Heart right ventricle (tissue), 16 donors: ENCODE measurements at regions not wholly inside any gene's neighbourhood (a gene's known extent, or its start where the extent isn't known, plus 50 kb on each side); places are given as distances from the start of the nearest gene placed in this dataset.
"Not testable (repeated sequence)": the region's sequence is repeated elsewhere in the genome, so short reads cannot be mapped to it uniquely, and the experiment has no call there.

Source experiments
- ATAC-seq, 8 donors: fragments of 200-7000 bp; cut with Tn5 transposase; one replicate each; pipeline ENCODE4 v1.9.1; 2020; ENCODE audit warnings: mild to moderate bottlenecking in 8 of 8, moderate library complexity in 8 of 8, moderate number of reproducible peaks in 1 of 8
- DNase-seq, 2 donors: peaks; one replicate each; pipeline ENCODE4 v3.0.0-alpha.2; 2020
- H3K27ac ChIP-seq, 10 donors: fragments of 200-600 bp; sonication (generic) in 2 of 10; one replicate each; pipeline versions ENCODE4 v1.5.0 to v1.8.0; 2020 to 2022; ENCODE audit warnings: mild to moderate bottlenecking in 3 of 10
- H3K27me3 ChIP-seq, 7 donors: fragments of 200-600 bp; one replicate each; pipeline ENCODE4 v1.8.0; 2021 to 2022; ENCODE audit warnings: mild to moderate bottlenecking in 2 of 7
- H3K36me3 ChIP-seq, 9 donors: fragments of 200-600 bp; sonication (generic) in 1 of 9; one replicate each; pipeline versions ENCODE4 v1.5.0 to v1.8.0; 2020 to 2022; ENCODE audit warnings: mild to moderate bottlenecking in 2 of 9
- H3K4me1 ChIP-seq, 9 donors: fragments of 200-600 bp; sonication (generic) in 1 of 9; one replicate each; pipeline versions ENCODE4 v1.5.0 to v1.8.0; 2020 to 2022; ENCODE audit warnings: mild to moderate bottlenecking in 4 of 9
- H3K4me3 ChIP-seq, 10 donors: fragments of 200-600 bp; sonication (generic) in 2 of 10; one replicate each; pipeline versions ENCODE4 v1.5.0 to v1.8.0; 2020 to 2022; ENCODE audit warnings: mild to moderate bottlenecking in 7 of 10, moderate library complexity in 2 of 10
- H3K9me3 ChIP-seq, 11 donors: fragments of 200-600 bp in 10 of 11; sonication (generic) in 2 of 11; one replicate each; pipeline versions ENCODE4 v1.5.0 to v1.8.0; 2013 to 2022; ENCODE audit warnings: mild to moderate bottlenecking in 2 of 11, control low read depth in 1 of 11, moderate library complexity in 1 of 11
- CTCF ChIP-seq, 9 donors: fragments of 200-600 bp; sonication (generic) in 2 of 9; IDR thresholded peaks; one replicate each; pipeline versions ENCODE4 v1.5.0 to v1.8.0; 2021 to 2022; ENCODE audit warnings: antibody characterized with exemption in 9 of 9, mild to moderate bottlenecking in 5 of 9, moderate library complexity in 1 of 9
- WGBS, 2 donors: extraction: QIAGEN DNeasy Blood & Tissue Kit; methylation state at CpG; one replicate each; pipeline ENCODE4 v1.1.7; 2013; ENCODE audit warnings: inconsistent platforms in 1 of 2; 5-methylcytosine and 5-hydroxymethylcytosine counted together
- intact Hi-C, 10 donors: fragments of 100-400 bp; cut with DNase I; formaldehyde crosslinking; loops; one replicate each; pipeline versions ENCODE4 v1.11.1 to v1.14.2; 2022
- donor health status: Arrhythmogenic right ventricular cardiomyopathy.
- donor health status: ischemic (EF 13 %, LVEDD 7.1; RV severe dilation, severe dysfunction).
- donor health status: healthy with polysubstance abuse.
- donor health status: DM: no; HTN: yes; CAD: no.
- donor health status: DM: no; HTN: no; CAD: no.
- donor health status: ischemic (EF 25% LVEDD 6.9; RV normal size, moderate dysfunction).
- donor health status: ischemic (EF 25% LVEDD 5.7; RV mildly dilated, moderate dysfunction).
- donor health status: healthy.
- donor health status: DM: yes; HTN: yes; CAD: no.
- donor health status: Ischemic cardiomyopathy.
- donor health status: ischemic (EF 35%, LVEDD 5.7; RV mildly dilated, moderate dysfunction).
- donor health status: nonischemic (EF 11% LVEDD 7.7; RV severe dilation, severe dysfunction).
- donor health status: DM: yes; HTN: yes; CAD: no.
- donor health status: PGD.
- donor health status: ischemic (EF 29% LVEDD 5.4; RV normal size, mild dysfunction).
- donor health status: nonischemic (EF 23%, LVEDD 6.1; RV moderate dilation, normal function).

- no peak overlapping the region for H3K4me3 ChIP-seq
- intact Hi-C loops: no loop called here
- no peaks in the 10 kb centered on the region for H3K4me1 ChIP-seq
- no peak for TF ChIP-seq CTCF (IDR thresholded peaks at IDR 0.05)
- peaks cover 0 to 3% (median 0%) of the 10 kb centered on the region in 7 donors for H3K27me3 ChIP-seq
- no peak for DNase-seq
- WGBS, 2 donors: 88 to 91% methylated on average over 6 of the region's 6 CpGs
- no peaks in the 10 kb centered on the region for H3K9me3 ChIP-seq
- H3K27ac ChIP-seq: no peak overlapping the region
- no peaks in the 10 kb centered on the region for H3K36me3 ChIP-seq
- no peak for ATAC-seq
Observed at GRCh38 chr7:94706996-94707740, 51.2 kb upstream of the SGCE start.

GRCh38 chr7:94710256-94710655 is 54.3 kb upstream of the SGCE start:
- intact Hi-C loops: loop anchor here in 1 of 10 donors (10.0 kb wide), 1 partner anchor 65 kb away; no protein-coding TSS in a partner anchor
- WGBS, 2 donors: 77 to 83% methylated on average over 2 of the region's 2 CpGs
- Histone ChIP-seq H3K27ac (no peak overlapping the region), H3K27me3 (peaks cover 0 to 3% (median 0%) of the 10 kb centered on the region in 7 donors), H3K36me3 (no peaks in the 10 kb centered on the region), H3K4me3 (no peak overlapping the region), H3K9me3 (no peaks in the 10 kb centered on the region), H3K4me1 (no peaks in the 10 kb centered on the region)
- no peak for ATAC-seq
- no peak for TF ChIP-seq CTCF (IDR thresholded peaks at IDR 0.05)
- no peak for DNase-seq

GRCh38 chr7:94722360-94722759 is 66.4 kb upstream of the SGCE start:
- H3K36me3 ChIP-seq, H3K27me3 ChIP-seq, intact Hi-C loops, H3K4me1 ChIP-seq, ATAC-seq, H3K27ac ChIP-seq, H3K4me3 ChIP-seq, DNase-seq: not testable (repeated sequence)
- 92 to 94% methylated on average over 8 of the region's 8 CpGs for WGBS, 2 donors
- peaks cover 0 to 11% (median 4%) of the 10 kb centered on the region in 11 donors for H3K9me3 ChIP-seq

GRCh38 chr7:94728893-94729292 is 73.0 kb upstream of the SGCE start:
- H3K27me3 ChIP-seq, H3K4me3 ChIP-seq, H3K4me1 ChIP-seq, intact Hi-C loops, H3K36me3 ChIP-seq, ATAC-seq, H3K27ac ChIP-seq, H3K9me3 ChIP-seq, DNase-seq: not testable (repeated sequence)
- 94 to 99% methylated on average over 3 of the region's 3 CpGs for WGBS, 2 donors

- no peak for TF ChIP-seq CTCF (IDR thresholded peaks at IDR 0.05)
- Histone ChIP-seq H3K9me3 (no peaks in the 10 kb centered on the region), H3K27me3 (no peaks in the 10 kb centered on the region), H3K4me1 (no peaks in the 10 kb centered on the region), H3K27ac (no peak overlapping the region), H3K36me3 (no peaks in the 10 kb centered on the region), H3K4me3 (no peak overlapping the region)
- WGBS, 2 donors: 75 to 81% methylated on average over 1 of the region's 1 CpG
- no peak for DNase-seq
- intact Hi-C loops: no loop called here
- ATAC-seq: no peak
Observed at GRCh38 chr7:94738071-94738470, 82.1 kb upstream of the SGCE start.
